HG02610 (cell line): ENCODE measurements at regions not wholly inside any gene's neighbourhood (a gene's known extent, or its start where the extent isn't known, plus 50 kb on each side); places are given as distances from the start of the nearest gene placed in this dataset.
"Not testable (repeated sequence)": the region's sequence is repeated elsewhere in the genome, so short reads cannot be mapped to it uniquely, and the experiment has no call there.

Experiments used
- ATAC-seq: cut with Tn5 transposase; IDR thresholded peaks from one replicate; pipeline ENCODE4 v1.9.1; 2021; ENCODE audit warnings: mild to moderate bottlenecking, moderate library complexity; ENCODE audit not compliant: unreplicated experiment

DNA sequence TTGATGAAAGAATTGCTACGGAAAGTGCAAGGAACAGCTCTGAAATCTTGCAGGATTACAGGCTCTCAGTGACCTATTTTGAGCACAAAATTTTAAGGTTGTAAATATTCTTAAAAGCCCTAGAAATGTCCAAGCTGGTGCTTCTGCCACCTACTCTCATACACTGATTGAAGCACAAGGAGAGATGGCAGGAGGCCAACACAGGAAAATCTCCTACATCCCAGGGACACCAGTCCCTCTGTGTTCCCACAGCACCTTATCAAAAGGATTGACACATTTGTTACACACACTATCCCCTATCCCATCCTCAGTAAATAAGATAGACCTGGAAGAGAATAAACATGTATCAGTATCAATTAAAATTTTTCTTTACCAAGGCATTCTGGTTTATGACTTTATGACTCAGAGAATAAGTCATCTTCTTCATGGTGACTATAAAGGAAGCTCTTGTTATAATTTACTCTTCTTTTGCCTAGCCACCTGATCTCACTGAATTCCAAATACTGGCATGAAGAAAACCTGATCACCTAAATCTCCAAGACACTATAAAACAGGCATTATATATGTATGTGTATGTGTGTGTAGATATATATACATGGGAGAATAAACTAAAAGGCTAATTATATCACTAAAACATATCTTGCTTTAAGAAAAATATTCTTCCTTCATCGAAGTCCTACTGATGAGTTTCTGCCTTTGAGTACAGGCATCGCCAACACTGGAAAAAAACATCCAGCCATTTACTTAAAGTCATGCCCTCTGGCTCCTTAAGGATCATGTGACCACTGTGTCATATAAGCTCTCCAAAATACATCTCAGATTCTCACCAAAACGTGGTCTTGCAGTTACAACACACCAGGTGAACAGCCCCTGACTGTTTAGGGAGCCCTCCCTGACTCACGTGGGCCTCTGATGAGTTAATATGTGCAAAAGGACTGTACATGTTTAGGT is 208.1 kb upstream of the NR2F2 start:
- no peak for ATAC-seq

DNA sequence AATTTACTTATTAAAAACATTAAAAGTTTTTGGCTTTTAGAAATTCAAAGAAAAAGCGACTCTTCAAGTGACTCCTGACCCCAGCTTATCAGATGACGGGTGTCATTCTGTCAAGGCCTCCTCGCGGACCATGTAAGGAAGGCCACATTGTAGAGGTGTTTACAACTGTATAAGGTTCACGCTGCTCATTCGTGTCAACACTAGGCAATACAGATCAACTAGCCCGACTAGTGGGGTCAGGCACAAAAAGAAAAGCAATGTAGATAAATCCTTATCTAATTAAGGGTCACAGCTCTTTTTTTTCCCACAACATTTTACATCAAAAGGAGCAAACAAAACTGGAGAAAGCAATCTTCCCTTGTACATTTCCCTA is 207.5 kb upstream of the NR2F2 start:
- ATAC-seq, result no peak

DNA sequence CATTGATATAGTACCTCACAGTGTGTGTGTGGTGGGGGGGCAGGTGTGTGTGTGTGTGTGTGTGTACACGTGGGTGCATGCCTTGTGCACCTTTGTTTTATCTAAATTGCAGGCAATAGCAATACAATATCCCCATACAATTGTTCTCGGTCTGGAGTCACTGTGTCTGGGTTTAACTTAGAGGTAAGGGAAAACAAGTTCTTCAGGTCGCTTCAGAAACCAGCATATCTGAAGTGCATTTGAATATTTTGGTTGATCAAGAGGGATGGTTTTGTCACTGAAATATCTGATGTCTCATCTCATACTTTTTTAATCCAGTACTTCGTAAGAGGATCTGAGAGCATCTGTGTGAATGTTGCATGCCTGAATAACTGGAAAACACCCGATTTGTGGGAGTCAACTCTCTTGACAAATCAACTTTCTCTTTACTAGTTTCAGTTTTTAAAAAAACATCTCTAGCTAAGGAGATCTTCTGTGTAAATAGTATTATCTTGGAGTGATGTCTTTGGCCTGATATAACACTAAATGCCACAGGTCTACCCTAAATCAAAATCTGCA is 206.8 kb upstream of the NR2F2 start:
- ATAC-seq, result no peak

DNA sequence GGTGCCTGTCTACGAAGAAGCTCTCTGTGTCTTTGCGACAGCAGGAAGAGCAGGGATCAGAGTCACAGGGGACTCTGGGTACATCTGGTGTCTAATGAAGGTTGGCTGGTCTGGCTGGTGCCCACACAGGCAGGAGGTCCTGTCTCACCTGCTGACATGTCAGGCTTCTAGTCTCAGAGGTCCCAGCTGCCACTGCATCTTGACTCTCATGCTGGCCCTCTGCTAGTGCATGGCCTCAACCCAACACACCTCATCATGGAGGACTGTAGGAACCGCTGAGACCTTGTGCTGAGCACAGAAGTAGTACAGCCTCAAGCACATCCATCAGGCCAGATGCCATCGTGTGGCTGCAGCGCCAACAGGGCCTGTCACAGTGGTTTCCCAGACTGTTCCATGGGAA is 206.1 kb upstream of the NR2F2 start:
- no peak for ATAC-seq

DNA sequence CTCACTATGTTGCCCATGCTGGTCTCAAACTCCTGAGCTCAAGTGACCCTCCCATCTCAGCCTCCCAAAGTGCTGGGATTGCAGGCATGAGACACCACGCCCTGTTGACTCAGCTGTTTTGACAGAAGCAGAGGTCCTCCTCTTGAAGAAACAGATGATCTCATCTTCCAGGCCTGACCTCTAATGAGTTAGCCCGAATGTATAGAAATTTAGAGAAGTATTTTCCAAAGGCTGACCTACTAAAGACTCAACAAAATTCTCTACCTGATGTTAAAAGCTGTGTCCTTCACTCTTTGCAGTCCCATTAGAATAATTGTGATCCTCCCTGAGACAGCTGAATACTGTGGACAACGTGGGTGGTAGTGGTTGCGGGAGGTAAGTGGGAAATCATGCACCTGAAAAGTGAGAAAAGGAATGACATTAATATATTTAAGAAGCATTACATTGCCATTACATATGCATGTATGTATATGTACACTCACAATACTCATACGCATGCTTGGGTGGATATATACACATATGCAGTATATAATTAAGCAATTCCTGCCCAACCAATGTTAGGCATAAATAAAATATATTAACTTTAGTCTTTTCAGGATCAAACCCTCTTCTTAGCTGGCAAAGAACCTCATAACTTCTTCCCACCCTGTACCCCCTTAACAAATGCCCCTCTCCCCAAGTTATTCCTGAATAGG is 204.6 kb upstream of the NR2F2 start:
- no peak for ATAC-seq

DNA sequence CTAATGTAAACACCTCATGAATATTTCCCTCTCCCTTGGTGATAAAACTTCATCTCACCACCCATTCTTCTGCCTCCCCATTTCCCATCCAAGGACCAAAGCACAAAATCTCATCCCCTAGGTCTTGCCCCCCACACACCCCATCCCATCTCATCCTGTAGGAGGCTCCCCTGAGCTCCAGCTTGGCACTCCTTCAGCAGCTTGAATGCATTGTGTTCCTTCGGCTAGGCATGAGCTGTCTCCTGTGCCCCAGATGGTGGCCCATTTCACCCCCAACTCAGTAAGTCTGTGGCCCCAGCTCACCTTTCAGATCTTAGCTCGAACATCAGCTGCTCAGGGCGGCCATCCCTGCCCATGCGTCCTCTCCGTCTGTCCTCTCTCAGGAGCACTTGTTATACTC is 203.6 kb upstream of the NR2F2 start:
- ATAC-seq, result no peak

DNA sequence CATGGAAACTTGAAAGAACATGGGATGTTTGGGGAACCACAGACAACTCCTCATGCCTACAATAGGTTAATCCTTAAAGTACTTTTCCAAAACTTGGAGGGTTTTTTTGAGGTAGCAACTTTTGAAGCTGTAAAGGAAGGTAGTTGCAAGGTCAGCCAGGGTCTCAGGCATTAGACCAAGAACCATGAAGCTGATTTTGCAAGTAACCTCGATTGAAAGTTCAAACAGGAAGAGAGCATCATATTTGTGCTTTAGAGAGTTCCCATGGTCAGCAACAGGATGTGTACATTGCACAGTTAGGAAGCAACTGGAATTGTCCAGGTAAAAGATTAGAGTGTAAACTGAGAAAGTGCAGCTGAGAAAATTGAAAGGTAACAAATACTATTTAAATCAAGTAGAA is 199.8 kb upstream of the NR2F2 start:
- no peak for ATAC-seq

DNA sequence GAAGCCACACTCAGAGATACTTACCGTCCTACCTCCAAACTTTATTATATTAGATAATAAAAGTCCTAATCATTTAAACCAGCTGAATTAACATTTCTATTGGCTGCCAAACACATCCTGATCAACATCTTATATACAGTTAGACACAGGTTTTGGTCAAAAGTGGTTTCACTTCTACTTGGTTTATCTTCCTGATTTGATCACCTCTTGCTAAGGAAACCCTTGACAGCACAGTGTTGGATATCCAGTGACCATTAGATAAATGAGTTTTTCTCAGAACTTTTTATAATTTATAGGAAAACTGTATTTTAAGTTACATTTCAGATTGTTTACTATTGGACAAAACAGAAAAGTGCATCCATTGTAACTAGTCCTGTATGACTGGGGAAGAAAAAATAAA is 198.4 kb upstream of the NR2F2 start:
- no peak for ATAC-seq

DNA sequence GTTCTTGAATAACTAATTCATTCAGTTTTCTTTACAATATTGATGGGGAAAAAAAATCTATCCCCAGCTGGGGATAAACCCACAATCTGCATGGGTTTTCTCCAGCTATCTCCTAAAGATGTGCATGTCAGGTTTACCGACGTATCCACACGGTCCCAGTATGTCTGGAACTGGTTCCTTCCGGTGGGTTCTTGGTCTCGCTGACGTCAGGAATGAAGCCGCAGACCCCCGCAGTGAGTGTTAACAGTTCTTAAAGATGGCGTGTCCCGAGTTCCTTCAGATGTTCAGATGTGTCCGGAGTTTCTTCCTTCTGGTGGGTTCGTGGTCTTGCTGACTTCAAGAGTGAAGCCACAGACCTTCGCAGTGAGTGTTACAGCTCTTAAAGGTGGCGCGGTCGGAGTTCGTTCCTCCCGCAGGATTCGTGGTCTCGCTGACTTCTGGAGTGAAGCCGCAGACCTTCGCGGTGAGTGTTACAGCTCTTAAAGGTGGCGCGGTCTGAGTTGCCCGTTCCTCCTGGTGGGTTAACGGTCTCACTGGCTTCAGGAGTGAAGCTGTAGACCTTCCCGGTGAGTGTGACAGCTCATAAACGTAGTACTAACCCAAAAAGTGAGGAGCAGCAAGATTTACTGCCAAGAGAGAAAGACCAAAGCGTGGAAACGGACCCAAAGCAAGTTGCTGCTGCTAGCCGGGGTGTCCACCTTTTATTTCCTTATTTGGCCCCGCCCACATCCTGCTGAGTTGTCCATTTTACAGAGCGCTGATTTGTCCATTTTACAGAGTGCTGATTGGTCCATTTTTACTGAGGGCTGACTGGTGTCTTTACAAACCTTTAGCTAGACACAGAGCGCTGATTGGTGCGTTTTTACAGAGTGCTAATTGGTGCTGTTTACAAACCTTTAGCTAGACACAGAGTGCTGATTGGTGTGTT is 195.1 kb upstream of the NR2F2 start:
- ATAC-seq, result no peak

DNA sequence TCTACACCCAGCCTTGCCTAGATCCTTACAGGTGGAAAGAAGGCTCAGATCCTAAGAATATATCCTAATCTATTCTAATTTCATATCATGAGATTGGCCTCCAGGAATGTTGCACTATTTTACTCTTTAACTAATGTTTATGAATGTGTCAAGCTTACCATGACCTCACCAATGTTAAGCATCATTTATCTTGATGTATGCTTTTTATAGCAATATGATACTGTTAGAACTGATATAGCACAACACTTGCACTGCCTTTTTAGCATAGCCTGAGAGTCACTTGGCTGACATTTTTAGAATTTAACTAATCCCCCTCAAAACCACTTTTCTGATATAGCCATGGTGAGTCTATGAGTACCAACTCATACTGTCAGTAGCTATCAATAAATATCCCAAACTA is 191.5 kb upstream of the NR2F2 start:
- no peak for ATAC-seq

DNA sequence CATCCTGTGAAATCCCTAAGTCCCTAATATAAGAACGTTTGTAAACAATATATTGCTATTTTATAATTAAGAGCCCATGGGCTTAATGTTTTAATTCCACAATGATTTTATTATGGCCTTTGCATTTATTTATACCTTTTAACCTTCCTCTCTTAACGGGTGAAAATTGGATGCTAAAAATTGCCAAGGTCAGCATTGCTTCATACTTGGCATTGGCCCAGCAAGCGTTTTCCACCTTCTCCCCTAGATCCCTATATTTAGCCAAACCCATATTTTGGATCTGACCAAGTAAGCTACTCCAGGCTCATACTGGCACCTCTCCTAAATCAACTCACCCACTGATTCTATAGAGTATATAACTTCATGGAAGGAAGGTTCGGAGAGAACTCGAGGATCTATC is 188.0 kb upstream of the NR2F2 start:
- ATAC-seq, result no peak

DNA sequence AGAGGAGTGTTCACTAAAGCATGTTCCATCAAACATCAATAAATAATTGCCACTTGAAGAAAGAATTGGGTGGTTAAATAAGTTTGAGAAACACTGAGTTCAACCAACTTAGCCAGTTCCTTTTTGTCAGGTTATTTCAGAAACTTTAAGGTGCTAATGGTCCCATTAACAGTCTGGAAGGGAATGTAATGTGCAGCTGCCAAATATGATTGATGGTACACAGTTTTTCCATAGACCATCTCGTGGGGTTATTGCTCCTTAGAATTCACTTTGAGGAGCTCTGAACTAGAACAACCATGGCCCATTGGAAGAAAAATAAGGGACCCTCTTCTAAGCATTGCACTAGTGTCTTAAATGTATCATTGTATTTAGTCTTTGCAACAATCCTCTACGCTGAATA is 185.8 kb upstream of the NR2F2 start:
- ATAC-seq, result no peak

DNA sequence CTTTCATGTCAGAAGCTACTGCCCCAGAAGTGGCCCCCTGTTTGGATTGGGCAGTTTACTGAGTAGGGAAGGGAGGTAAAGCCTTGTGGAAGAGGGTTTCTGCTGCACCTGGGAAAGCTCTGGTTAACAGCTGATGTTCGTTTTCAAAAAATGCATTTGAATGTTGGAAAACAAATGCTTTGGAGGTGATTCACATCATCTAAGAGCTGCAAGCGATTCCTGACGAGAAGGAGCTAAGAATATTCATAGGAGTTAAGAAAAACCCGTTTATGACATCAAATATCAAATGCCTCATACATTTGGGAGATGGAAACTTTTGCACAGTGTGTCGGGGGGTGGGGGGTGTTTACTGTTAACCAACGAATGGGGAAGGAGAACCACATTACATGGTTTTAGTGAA is 183.8 kb upstream of the NR2F2 start:
- no peak for ATAC-seq

DNA sequence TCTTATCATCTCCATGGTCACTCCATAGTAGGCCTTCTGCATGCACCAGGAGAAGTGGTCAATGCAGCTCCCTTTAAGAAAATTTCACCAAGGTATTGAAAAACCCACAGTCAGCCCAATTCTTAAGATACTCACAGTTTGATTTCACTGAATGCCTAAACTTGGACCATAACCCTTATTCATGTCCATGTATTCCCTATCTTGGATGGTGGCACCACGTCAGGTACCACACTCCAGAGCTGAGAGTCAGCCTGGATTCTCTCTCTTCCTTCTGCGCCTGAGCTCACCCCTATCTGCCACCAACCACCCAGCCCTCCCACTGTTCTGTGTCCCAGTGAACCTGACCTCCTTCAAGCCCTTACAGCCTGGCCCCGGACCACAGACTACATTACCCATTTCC is 183.2 kb upstream of the NR2F2 start:
- no peak for ATAC-seq

DNA sequence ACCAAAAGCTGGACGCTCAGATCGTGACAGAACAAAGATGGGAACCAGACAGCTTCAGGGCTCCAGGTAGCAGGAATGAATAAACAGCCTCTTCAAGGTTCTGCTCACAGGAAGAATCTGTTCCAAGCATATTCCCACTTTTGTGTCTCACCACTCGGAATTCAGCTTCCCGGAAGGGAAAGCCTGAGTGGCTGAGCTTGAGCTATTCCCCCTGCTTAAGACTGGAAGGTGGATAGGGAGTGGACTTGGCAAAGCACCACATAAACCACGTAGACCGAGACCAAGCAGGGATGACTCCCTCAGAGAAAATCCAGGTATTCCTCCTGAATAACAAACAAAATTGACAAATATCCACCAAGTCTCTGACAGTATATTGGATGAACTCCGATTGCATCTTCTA is 180.2 kb upstream of the NR2F2 start:
- ATAC-seq, result no peak

DNA sequence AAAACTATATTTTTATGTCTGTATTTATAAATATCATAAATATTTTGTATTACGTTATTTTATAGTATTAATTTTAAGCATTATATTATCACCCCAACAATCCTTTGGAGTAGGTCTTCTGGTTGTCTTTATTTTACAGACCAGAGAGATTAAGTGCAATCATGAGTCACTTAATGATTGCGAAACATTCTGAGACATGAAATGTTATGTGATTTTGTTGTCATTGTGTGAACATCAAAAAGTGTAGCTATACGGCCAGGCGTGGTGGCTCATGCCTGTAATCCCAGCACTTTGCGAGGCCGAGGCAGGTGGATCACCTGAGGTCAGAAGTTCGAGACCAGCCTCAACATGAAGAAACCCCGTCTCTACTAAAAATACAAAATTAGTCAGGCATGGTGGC is 178.8 kb upstream of the NR2F2 start:
- ATAC-seq, result not testable (repeated sequence)

DNA sequence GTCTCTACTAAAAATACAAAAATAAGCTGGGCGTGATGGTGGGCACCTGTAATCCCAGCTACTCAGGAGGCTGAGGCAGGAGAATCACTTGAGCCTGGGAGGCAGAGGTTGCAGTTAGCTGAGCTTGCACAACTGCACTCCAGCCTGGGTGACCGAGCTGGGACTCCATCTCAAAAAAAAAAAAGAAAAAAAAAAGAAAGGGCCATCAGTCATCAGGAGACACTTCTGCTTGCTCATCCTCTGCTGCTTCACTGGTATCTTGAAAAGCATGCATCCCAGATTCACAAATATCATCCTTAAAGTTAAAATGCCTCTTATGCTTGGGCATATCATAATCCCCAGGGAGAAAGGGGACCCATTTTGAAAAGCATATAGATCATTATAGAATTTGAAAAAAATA is 176.6 kb upstream of the NR2F2 start:
- ATAC-seq, result no peak

DNA sequence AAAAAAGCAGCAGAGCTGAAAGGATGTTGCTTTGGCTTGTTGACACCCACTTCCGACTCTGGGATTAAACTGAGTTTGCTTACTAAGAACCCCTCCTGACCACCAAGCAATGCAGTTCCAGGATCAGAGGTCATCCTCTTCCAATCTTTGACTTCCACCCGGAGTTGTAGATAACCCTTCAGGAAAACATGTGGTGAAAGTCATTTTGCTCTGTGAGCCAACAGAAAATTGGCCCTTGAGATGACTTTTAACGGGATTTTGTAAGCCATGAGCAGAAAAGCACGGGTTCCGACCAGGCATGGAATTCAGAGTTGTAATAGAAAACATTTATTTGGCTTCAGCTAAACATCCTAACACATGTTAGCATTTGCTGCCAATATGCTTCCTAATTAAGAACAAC is 171.6 kb upstream of the NR2F2 start:
- no peak for ATAC-seq

DNA sequence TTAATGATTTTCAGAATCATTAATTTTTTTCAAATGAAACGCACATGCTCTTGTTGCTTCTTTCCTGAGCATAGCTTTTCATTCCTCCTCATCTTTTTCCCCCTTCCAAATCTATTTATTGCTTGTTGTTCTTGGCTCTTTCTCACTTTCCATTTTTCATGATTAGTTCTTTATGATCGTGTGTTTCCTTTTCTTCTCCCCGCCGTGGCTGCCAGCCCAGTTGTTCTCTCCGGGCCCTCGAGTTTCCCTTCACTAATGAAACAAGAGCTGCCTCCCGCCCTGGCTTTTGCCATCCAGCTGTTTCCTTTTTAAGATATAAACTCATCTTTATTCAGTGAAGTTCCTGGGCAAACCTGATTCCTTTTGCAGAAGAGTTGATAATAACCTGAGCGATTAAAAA is 170.2 kb upstream of the NR2F2 start:
- no peak for ATAC-seq

DNA sequence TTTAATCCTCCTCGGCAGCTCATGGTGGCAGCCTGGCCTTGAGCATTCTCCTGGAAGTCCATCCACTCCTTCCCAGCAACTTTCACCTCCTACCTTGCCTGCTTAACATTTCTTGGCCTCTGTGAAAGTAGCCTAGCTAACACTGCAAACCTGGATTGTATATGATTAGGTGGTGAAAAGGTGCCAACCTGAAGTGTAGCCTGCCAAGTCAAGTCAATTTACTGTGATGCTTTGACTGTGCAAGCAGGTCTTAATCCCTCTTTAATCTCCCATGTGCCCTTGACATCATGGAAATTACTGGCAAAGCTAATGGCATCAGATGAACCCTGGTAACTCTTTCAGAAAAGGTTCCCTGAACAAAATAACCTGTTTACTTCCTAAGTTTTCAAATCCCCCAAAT is 169.7 kb upstream of the NR2F2 start:
- ATAC-seq, result no peak

DNA sequence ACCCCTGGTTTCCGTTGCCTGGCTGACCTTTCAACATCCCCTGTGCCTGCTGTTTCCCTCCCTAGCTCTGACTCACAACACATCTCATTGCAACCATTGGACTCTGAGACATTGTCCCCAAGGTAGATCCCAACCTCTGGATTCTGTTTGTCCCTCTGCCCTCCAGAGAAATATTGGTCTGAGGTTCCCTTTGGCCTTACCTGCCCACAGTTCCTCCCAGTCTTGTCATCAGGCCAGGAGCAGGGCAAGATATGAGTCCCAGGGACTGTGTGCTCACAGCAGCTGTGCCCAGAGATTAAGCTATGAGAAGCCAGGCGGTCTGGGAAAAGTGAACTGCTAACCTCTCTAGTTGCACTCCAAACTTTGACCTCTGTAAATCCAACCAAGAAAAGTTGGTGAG is 168.2 kb upstream of the NR2F2 start:
- no peak for ATAC-seq
